PC-9 (cell line): ENCODE measurements at regions not wholly inside any gene's neighbourhood (a gene's known extent, or its start where the extent isn't known, plus 50 kb on each side); places are given as distances from the start of the nearest gene placed in this dataset.

ENCODE experiments used
- EZH2 ChIP-seq: fragments of 200-600 bp; sonication (generic); IDR thresholded peaks from 2 replicates; pipeline ENCODE4 v1.8.0; 2017; ENCODE audit warnings: antibody characterized with exemption, low read depth
- TF ChIP-seq, protein P1 (sequence below): fragments of 200-600 bp; sonication (generic); conservative IDR thresholded peaks from 2 replicates; pipeline ENCODE4 v1.6.1; 2017; ENCODE audit warnings: mixed run types, antibody characterized with exemption, mild to moderate bottlenecking, moderate library complexity

- TF ChIP-seq, protein P1, sequence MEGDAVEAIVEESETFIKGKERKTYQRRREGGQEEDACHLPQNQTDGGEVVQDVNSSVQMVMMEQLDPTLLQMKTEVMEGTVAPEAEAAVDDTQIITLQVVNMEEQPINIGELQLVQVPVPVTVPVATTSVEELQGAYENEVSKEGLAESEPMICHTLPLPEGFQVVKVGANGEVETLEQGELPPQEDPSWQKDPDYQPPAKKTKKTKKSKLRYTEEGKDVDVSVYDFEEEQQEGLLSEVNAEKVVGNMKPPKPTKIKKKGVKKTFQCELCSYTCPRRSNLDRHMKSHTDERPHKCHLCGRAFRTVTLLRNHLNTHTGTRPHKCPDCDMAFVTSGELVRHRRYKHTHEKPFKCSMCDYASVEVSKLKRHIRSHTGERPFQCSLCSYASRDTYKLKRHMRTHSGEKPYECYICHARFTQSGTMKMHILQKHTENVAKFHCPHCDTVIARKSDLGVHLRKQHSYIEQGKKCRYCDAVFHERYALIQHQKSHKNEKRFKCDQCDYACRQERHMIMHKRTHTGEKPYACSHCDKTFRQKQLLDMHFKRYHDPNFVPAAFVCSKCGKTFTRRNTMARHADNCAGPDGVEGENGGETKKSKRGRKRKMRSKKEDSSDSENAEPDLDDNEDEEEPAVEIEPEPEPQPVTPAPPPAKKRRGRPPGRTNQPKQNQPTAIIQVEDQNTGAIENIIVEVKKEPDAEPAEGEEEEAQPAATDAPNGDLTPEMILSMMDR: no peak
- TF ChIP-seq EZH2: no peak
Observed at GRCh38 chr2:139411236-139411635, 631.0 kb upstream of the NXPH2 start.
